SK-N-SH treated with all-trans-retinoic acid at 6 μM for 48 hours (cell line): ENCODE measurements at regions not wholly inside any gene's neighbourhood (a gene's known extent, or its start where the extent isn't known, plus 50 kb on each side); places are given as distances from the start of the nearest gene placed in this dataset.

ENCODE experiments used
- ATAC-seq: fragments of 200-7000 bp; cut with Tn5 transposase; 3 replicates; pipeline ENCODE4 v1.9.1; 2020; ENCODE audit warnings: mild to moderate bottlenecking, moderate library complexity
- ARNTL ChIP-seq: fragments of 450-650 bp; formaldehyde crosslinking; IDR thresholded peaks from 2 replicates; pipeline ENCODE4 v1.5.0; 2020; ENCODE audit warnings: low read depth, mild to moderate bottlenecking, moderate library complexity, borderline replicate concordance
- BACH2 ChIP-seq: fragments of 250-450 bp; sonication (Bioruptor Pico); IDR thresholded peaks from 2 replicates; pipeline ENCODE4 v1.9.0; 2021; ENCODE audit warnings: mild to moderate bottlenecking, borderline replicate concordance
- CSDC2 ChIP-seq: fragments of 250-450 bp; sonication (Bioruptor Pico); IDR thresholded peaks from 2 replicates; pipeline ENCODE4 v1.5.0; 2020; ENCODE audit warnings: mild to moderate bottlenecking, moderate library complexity
- ESRRG ChIP-seq: fragments of 250-450 bp; sonication (Bioruptor Pico); IDR thresholded peaks from 2 replicates; pipeline ENCODE4 v1.6.1; 2021; ENCODE audit warnings: mild to moderate bottlenecking
- GLIS3 ChIP-seq: fragments of 250-450 bp; sonication (Bioruptor Pico); IDR thresholded peaks from 2 replicates; pipeline ENCODE4 v1.5.0; 2020; ENCODE audit warnings: mild to moderate bottlenecking, moderate library complexity
- ISL1 ChIP-seq: fragments of 250-450 bp; sonication (Bioruptor Pico); IDR thresholded peaks from 2 replicates; pipeline ENCODE4 v2.1.2; 2022; ENCODE audit warnings: mild to moderate bottlenecking, moderate library complexity
- OSR1 ChIP-seq: fragments of 250-450 bp; sonication (Bioruptor Pico); IDR thresholded peaks from 2 replicates; pipeline ENCODE4 v1.8.0; 2022; ENCODE audit warnings: moderate library complexity, mild to moderate bottlenecking, inconsistent platforms
- PPARA ChIP-seq: fragments of 250-450 bp; sonication (Bioruptor Pico); IDR thresholded peaks from 2 replicates; pipeline ENCODE4 v1.5.0; 2020; ENCODE audit warnings: mild to moderate bottlenecking, borderline replicate concordance
- RARB ChIP-seq: fragments of 250-450 bp; sonication (Bioruptor Pico); IDR thresholded peaks from 2 replicates; pipeline ENCODE4 v1.8.0; 2021; ENCODE audit warnings: mild to moderate bottlenecking, moderate library complexity
- SNAI2 ChIP-seq: fragments of 250-450 bp; sonication (Bioruptor Pico); IDR thresholded peaks from 2 replicates; pipeline ENCODE4 v1.5.0; 2020; ENCODE audit warnings: mild to moderate bottlenecking, moderate library complexity
- TCF4 ChIP-seq: fragments of 250-450 bp; sonication (Bioruptor Pico); IDR thresholded peaks from 2 replicates; pipeline ENCODE4 v1.8.0; 2021; ENCODE audit warnings: mild to moderate bottlenecking, moderate library complexity, borderline replicate concordance
- TOX ChIP-seq: fragments of 250-450 bp; sonication (Bioruptor Pico); IDR thresholded peaks from 2 replicates; pipeline ENCODE4 v1.8.0; 2021; ENCODE audit warnings: mild to moderate bottlenecking, moderate library complexity, borderline replicate concordance
- ZC3H10 ChIP-seq: fragments of 250-450 bp; sonication (Bioruptor Pico); IDR thresholded peaks from 2 replicates; pipeline ENCODE4 v1.5.1; 2021; ENCODE audit warnings: mild to moderate bottlenecking, moderate library complexity
- ZFP3 ChIP-seq: fragments of 250-450 bp; sonication (Bioruptor Pico); IDR thresholded peaks from 2 replicates; pipeline ENCODE4 v1.5.0; 2020; ENCODE audit warnings: mild to moderate bottlenecking, moderate library complexity
- ZFP30 ChIP-seq: fragments of 450-650 bp; formaldehyde crosslinking; IDR thresholded peaks from 2 replicates; pipeline ENCODE4 v1.5.0; 2022; ENCODE audit warnings: mild to moderate bottlenecking, moderate library complexity
- ZNF565 ChIP-seq: fragments of 450-650 bp; formaldehyde crosslinking; conservative IDR thresholded peaks from 2 replicates; pipeline ENCODE4 v1.5.0; 2020; ENCODE audit warnings: low read depth, mild to moderate bottlenecking, moderate library complexity
- ZNF8 ChIP-seq: fragments of 450-650 bp; formaldehyde crosslinking; IDR thresholded peaks from 2 replicates; pipeline ENCODE4 v1.5.0; 2020; ENCODE audit warnings: mild to moderate bottlenecking, moderate library complexity
- TF ChIP-seq, protein P1 (sequence below): fragments of 250-450 bp; sonication (Bioruptor Pico); IDR thresholded peaks from 2 replicates; pipeline ENCODE4 v1.8.0; 2020; ENCODE audit warnings: mild to moderate bottlenecking, moderate library complexity, borderline replicate concordance
- TF ChIP-seq, protein P2 (sequence below): fragments of 250-450 bp; sonication (Bioruptor Pico); IDR thresholded peaks from 2 replicates; pipeline ENCODE4 v1.5.1; 2020; ENCODE audit warnings: low read depth, mild to moderate bottlenecking, moderate library complexity
- TF ChIP-seq, protein P3 (sequence below): fragments of 250-450 bp; sonication (Bioruptor Pico); IDR thresholded peaks from 2 replicates; pipeline ENCODE4 v1.5.1; 2021; ENCODE audit warnings: mild to moderate bottlenecking, moderate library complexity
- TF ChIP-seq, protein P4 (sequence below): fragments of 250-450 bp; sonication (Bioruptor Pico); IDR thresholded peaks from 2 replicates; pipeline ENCODE4 v1.8.0; 2021; ENCODE audit warnings: low read depth, mild to moderate bottlenecking, moderate library complexity, borderline replicate concordance

DNA sequence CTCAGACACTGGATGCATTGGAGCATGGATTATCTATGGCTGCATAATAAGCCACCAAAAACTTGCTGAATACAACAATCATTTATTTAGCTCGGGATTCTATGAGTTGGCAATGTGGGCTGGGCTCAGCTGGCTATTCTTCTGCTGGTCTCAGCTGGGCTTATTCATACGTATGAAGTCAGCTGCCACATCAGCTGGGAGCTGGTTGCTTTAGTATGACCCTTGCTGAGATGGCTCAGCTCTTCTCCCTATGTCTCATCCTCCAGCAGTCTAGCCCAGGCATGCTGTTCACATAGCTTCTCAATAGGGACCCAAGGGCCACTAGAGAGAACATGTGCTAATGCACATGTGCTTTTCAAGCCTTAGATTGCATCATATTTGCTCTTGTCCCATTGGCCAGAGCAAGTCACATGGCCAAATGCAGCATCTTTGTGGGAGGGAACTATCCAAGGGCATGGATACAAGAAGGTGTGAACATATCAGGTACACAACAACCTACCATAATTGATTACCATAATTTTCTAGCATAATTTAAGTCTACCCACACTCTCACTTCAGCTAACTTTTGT, 444.6 kb downstream of the KIF16B start:
- TF ChIP-seq, protein P1, sequence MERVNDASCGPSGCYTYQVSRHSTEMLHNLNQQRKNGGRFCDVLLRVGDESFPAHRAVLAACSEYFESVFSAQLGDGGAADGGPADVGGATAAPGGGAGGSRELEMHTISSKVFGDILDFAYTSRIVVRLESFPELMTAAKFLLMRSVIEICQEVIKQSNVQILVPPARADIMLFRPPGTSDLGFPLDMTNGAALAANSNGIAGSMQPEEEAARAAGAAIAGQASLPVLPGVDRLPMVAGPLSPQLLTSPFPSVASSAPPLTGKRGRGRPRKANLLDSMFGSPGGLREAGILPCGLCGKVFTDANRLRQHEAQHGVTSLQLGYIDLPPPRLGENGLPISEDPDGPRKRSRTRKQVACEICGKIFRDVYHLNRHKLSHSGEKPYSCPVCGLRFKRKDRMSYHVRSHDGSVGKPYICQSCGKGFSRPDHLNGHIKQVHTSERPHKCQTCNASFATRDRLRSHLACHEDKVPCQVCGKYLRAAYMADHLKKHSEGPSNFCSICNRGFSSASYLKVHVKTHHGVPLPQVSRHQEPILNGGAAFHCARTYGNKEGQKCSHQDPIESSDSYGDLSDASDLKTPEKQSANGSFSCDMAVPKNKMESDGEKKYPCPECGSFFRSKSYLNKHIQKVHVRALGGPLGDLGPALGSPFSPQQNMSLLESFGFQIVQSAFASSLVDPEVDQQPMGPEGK: no peak
- TF ChIP-seq BACH2 (CRISPR knock-in tag): no peak
- TF ChIP-seq GLIS3 (CRISPR knock-in tag): no peak
- no peak for TF ChIP-seq CSDC2
- no peak for TF ChIP-seq ISL1 (CRISPR knock-in tag)

DNA sequence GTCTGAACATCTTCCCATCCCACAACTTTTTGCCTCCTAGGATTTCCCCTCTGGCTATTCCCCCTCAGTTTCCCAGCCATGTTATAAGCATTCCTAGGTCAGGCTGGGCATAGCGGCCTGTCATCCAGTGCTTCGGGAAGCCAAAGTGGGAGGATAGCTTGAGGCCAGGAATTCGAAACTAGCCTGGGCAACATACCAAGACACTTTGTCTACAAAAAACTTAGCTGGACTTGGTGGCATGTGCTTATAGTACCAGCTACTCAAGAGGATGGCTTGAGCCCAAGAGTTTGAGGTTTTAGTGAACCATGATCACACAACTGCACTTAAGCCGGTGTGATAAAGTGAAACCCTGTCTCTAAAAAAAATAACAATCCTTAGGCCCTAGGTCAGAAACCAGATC, 447.4 kb downstream of the KIF16B start:
- TF ChIP-seq TCF4 (CRISPR knock-in tag) (no peak), PPARA (no peak), ISL1 (CRISPR knock-in tag) (no peak), GLIS3 (CRISPR knock-in tag) (no peak)
- no peak for ATAC-seq

More for the DNA sequence above, 444.6 kb downstream of the KIF16B start:
- ATAC-seq: no peak

DNA sequence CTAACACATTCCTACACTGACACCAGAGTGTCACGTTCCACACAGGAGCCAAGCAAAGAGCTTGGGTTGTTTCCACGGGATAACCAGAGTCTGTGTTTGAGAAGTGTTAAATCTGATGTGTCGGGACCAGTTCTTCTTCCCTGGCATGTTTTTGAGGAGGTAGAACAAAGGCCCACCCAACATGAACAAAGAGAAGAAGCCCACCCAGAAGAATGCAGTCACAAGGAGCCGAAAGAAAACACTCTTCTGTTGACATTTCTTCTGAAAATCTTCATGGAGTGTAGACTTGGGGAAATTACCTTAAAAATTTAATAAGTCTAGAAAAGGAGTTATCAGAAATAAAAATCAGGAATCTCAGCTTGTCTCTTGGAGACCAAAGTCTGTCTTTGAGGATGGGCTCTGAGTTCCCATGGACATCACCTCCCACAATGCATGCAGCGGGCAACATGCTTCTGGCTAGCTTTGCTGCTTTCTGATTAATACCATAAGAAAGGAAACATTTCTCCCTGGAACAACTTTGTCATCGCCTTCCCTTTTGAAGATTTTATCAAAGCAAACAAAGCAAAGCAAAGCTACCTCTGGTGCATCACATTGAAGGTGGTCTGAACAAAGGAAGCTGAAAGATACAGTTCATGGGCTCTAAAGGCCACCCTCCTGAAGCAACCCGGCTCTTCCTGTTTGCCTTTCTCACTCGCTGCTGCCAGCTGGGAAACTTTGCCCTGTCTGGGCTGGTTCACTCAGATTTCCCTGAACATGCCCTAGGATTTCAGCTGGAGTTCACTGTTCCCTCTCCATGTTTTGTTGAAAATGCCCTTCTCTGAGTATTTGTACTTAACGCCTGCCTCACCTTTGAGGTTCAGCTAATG, 448.1 kb downstream of the KIF16B start:
- ATAC-seq: no peak
- TF ChIP-seq BACH2 (CRISPR knock-in tag) (no peak), ARNTL (CRISPR knock-in tag) (no peak), ZNF8 (no peak), ZC3H10 (no peak), ZFP30 (CRISPR knock-in tag) (no peak), ZFP3 (CRISPR knock-in tag) (no peak), ESRRG (CRISPR knock-in tag) (no peak), ZNF565 (no peak), TCF4 (CRISPR knock-in tag) (no peak), TOX (no peak), OSR1 (CRISPR knock-in tag) (no peak), GLIS3 (CRISPR knock-in tag) (no peak), RARB (CRISPR knock-in tag) (no peak)
- TF ChIP-seq, protein P2, sequence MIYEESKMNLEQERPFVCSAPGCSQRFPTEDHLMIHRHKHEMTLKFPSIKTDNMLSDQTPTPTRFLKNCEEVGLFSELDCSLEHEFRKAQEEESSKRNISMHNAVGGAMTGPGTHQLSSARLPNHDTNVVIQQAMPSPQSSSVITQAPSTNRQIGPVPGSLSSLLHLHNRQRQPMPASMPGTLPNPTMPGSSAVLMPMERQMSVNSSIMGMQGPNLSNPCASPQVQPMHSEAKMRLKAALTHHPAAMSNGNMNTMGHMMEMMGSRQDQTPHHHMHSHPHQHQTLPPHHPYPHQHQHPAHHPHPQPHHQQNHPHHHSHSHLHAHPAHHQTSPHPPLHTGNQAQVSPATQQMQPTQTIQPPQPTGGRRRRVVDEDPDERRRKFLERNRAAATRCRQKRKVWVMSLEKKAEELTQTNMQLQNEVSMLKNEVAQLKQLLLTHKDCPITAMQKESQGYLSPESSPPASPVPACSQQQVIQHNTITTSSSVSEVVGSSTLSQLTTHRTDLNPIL (CRISPR knock-in tag): no peak
- TF ChIP-seq, protein P3, sequence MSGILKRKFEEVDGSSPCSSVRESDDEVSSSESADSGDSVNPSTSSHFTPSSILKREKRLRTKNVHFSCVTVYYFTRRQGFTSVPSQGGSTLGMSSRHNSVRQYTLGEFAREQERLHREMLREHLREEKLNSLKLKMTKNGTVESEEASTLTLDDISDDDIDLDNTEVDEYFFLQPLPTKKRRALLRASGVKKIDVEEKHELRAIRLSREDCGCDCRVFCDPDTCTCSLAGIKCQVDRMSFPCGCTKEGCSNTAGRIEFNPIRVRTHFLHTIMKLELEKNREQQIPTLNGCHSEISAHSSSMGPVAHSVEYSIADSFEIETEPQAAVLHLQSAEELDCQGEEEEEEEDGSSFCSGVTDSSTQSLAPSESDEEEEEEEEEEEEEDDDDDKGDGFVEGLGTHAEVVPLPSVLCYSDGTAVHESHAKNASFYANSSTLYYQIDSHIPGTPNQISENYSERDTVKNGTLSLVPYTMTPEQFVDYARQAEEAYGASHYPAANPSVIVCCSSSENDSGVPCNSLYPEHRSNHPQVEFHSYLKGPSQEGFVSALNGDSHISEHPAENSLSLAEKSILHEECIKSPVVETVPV: no peak
- TF ChIP-seq, protein P4, sequence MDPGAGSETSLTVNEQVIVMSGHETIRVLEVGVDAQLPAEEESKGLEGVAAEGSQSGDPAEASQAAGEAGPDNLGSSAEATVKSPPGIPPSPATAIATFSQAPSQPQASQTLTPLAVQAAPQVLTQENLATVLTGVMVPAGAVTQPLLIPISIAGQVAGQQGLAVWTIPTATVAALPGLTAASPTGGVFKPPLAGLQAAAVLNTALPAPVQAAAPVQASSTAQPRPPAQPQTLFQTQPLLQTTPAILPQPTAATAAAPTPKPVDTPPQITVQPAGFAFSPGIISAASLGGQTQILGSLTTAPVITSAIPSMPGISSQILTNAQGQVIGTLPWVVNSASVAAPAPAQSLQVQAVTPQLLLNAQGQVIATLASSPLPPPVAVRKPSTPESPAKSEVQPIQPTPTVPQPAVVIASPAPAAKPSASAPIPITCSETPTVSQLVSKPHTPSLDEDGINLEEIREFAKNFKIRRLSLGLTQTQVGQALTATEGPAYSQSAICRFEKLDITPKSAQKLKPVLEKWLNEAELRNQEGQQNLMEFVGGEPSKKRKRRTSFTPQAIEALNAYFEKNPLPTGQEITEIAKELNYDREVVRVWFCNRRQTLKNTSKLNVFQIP: no peak
- TF ChIP-seq, all 23 proteins: peak for 0

DNA sequence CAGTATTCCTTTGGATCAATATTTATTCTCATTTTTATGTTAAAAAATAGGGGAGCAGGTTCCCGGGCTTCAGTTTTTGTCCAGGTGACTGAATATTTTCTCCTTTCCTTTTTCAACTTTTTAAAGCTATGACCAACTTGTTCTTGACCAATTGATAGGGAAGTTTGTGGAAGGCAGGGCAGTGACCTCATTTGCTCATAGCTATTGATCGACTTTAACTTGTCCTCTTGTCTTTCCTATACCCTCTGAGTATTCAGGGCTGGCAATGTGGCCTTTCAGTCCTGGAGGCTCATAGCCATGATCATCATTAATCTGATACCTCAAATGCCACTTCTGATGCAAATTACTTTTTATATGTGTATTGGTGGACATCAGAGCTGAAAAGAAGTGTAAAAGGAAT, 448.8 kb downstream of the KIF16B start:
- ATAC-seq: no peak
- TF ChIP-seq ARNTL (CRISPR knock-in tag) (no peak), OSR1 (CRISPR knock-in tag) (no peak), GLIS3 (CRISPR knock-in tag) (no peak), ESRRG (CRISPR knock-in tag) (no peak), ZNF565 (no peak), SNAI2 (no peak), ZFP3 (CRISPR knock-in tag) (no peak), CSDC2 (no peak), PPARA (no peak), ZC3H10 (no peak), RARB (CRISPR knock-in tag) (no peak)
- TF ChIP-seq, protein P4: no peak
- TF ChIP-seq, protein P2 (CRISPR knock-in tag): no peak
- TF ChIP-seq, protein P1: no peak
